Mesendoderm (in vitro differentiated cells): ENCODE measurements at regions not wholly inside any gene's neighbourhood (a gene's known extent, or its start where the extent isn't known, plus 50 kb on each side); places are given as distances from the start of the nearest gene placed in this dataset.
A peak's percentile ranks its signal among the peaks of the same experiment; 100 is the strongest.

Experiments used
- DNase-seq: peaks from one replicate; pipeline ENCODE4 v3.0.0; 2013
- H2AK5ac ChIP-seq: 2 replicates; pipeline ENCODE4 v1.6.1; 2013; ENCODE audit warnings: low read length, inconsistent platforms
- H2BK120ac ChIP-seq: 2 replicates; pipeline ENCODE4 v1.6.1; 2013; ENCODE audit warnings: low read depth, mild to moderate bottlenecking, low read length, moderate library complexity, mixed read lengths
- H2BK15ac ChIP-seq: replicated peaks from 2 replicates; pipeline ENCODE4 v1.6.1; 2013; ENCODE audit warnings: low read depth, mild to moderate bottlenecking, moderate library complexity
- H2BK5ac ChIP-seq: 2 replicates; pipeline ENCODE4 v1.6.1; 2013; ENCODE audit warnings: low read length, inconsistent platforms
- H3K18ac ChIP-seq: 2 replicates; pipeline ENCODE4 v1.6.1; 2013; ENCODE audit warnings: mild to moderate bottlenecking, low read length, mixed read lengths
- H3K23ac ChIP-seq: one replicate; pipeline ENCODE4 v1.6.1; 2013; ENCODE audit warnings: low read length
- H3K27ac ChIP-seq: 2 replicates; pipeline ENCODE4 v1.5.1; 2013; ENCODE audit warnings: low read depth, mild to moderate bottlenecking, inconsistent platforms, low read length, moderate library complexity
- H3K27me3 ChIP-seq: 2 replicates; pipeline ENCODE4 v1.6.1; 2013; ENCODE audit warnings: low read length, control low read depth, mild to moderate bottlenecking, inconsistent platforms; ENCODE audit not compliant: insufficient read depth, poor library complexity
- H3K36me3 ChIP-seq: 2 replicates; pipeline ENCODE4 v1.6.1; 2013; ENCODE audit warnings: low read length, inconsistent platforms; ENCODE audit not compliant: control insufficient read depth, insufficient read depth
- H3K4ac ChIP-seq: one replicate; pipeline ENCODE4 v1.6.1; 2013; ENCODE audit warnings: low read depth, mild to moderate bottlenecking, low read length, moderate library complexity
- H3K4me1 ChIP-seq: 2 replicates; pipeline ENCODE4 v1.6.1; 2013; ENCODE audit warnings: low read depth, low read length, inconsistent platforms; ENCODE audit not compliant: control insufficient read depth
- H3K4me2 ChIP-seq: 2 replicates; pipeline ENCODE4 v1.6.1; 2013; ENCODE audit warnings: low read length
- H3K4me3 ChIP-seq: 2 replicates; pipeline ENCODE4 v1.5.1; 2013; ENCODE audit warnings: mild to moderate bottlenecking, low read length
- H3K56ac ChIP-seq: one replicate; pipeline ENCODE4 v1.6.1; 2013; ENCODE audit warnings: low read length
- H3K79me1 ChIP-seq: 2 replicates; pipeline ENCODE4 v1.6.1; 2013; ENCODE audit warnings: low read length, inconsistent platforms
- H3K79me2 ChIP-seq: 2 replicates; pipeline ENCODE4 v1.6.1; 2013; ENCODE audit warnings: mild to moderate bottlenecking, low read length; ENCODE audit not compliant: control insufficient read depth, insufficient read depth
- H3K9ac ChIP-seq: 2 replicates; pipeline ENCODE4 v1.6.1; 2013; ENCODE audit warnings: low read length, inconsistent platforms
- H4K5ac ChIP-seq: one replicate; pipeline ENCODE4 v1.6.1; 2013; ENCODE audit warnings: low read length
- H4K8ac ChIP-seq: one replicate; pipeline ENCODE4 v1.6.1; 2013; ENCODE audit warnings: low read depth, mild to moderate bottlenecking, control low read depth, low read length, moderate library complexity
- WGBS: extraction: QIAGEN DNeasy Blood & Tissue Kit; methylation state at CpG from one replicate; pipeline ENCODE4 v1.1.7; 2013; ENCODE audit warnings: low lambda C conversion rate, missing lambda C conversion rate; ENCODE audit not compliant: insufficient coverage; ENCODE audit errors: extremely low coverage; 5-methylcytosine and 5-hydroxymethylcytosine counted together

DNA sequence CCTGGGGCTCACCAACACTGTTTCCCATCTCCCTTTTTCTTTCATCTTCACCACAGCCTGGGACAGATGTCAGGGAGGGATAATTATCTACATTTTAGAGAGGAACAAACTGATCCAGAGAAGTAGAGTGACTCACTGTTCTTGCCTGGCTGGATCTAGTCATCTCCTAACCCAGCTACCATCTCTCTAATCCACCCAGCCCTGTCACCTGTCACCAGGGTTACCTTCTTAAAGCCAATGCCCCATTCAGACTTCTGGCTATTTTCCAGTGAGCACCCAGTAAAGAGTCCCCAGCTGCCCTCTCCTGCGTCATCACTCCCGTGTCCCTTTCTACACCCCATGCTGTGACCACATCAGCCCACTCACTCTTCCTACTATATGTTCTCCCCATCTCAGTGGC, 68.4 kb upstream of the DUSP5 start:
- Histone ChIP-seq H3K56ac (no peak overlapping the region), H2BK120ac (no peak overlapping the region), H3K36me3 (no peaks in the 10 kb centered on the region), H2AK5ac (no peak overlapping the region), H3K4me1 (no peaks in the 10 kb centered on the region), H3K4me3 (no peak overlapping the region), H3K4ac (no peak overlapping the region), H3K18ac (no peak overlapping the region), H3K9ac (no peak overlapping the region), H3K27ac (no peak overlapping the region), H2BK5ac (no peak overlapping the region), H3K23ac (no peak overlapping the region), H4K5ac (no peak overlapping the region), H3K27me3 (no peaks in the 10 kb centered on the region), H3K79me2 (no peaks in the 10 kb centered on the region), H3K79me1 (no peaks in the 10 kb centered on the region), H3K4me2 (no peak overlapping the region), H4K8ac (no peak overlapping the region), H2BK15ac (no peak overlapping the region)
- DNase-seq = no peak
- WGBS = no CpG with 5 or more reads among the region's 2 CpGs

DNA sequence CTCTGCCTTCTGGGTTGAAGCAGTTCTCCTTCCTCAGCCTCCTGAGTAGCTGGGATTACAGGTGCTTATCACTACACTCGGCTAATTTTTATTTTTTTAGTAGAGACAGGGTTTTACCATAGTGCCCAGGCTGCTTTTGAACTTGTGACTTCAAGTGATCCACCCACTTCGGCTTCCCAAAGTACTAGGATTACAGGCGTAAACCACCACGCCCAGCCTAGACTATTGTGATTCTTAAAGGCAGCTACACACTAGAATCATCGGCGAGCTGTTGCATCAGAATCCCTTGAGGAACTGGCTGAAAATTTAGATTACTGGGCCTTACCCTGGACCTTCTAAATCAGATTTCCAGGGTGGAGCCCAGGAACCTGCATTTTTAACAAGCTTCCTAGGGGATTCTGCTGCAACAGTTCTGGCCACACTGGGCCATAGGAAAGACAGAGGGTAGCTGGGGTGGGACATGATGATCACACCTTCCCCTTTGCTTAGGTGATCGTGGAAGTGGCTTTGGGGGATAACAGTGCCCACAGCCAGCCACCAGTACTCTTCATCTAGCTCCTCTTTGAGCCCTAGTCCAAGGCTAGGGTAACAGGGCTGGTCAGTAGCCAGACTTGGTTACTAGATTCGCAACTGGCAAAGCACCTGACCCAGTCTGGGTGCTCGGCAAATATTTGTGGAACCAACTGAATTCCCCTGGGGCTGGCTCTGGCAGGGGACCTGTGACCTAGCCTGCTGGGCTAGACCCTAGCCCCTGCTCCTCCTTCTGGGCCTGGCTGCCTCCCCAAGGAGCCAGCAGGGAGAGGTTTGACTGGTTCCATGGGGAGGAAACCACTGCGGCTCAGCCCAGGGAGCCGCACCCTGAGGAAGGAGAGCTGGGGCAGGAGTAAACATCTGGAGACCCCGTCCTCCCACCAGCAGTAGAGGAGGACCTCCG, 67.1 kb upstream of the DUSP5 start:
- Histone ChIP-seq H3K27me3 (no peaks in the 10 kb centered on the region), H3K9ac (no peak overlapping the region), H2AK5ac (no peak overlapping the region), H3K4me1 (no peaks in the 10 kb centered on the region), H3K23ac (no peak overlapping the region), H4K8ac (no peak overlapping the region), H2BK120ac (no peak overlapping the region), H3K27ac (no peak overlapping the region), H3K36me3 (no peaks in the 10 kb centered on the region), H2BK15ac (no peak overlapping the region), H4K5ac (no peak overlapping the region), H3K4me3 (no peak overlapping the region), H3K4ac (no peak overlapping the region), H3K79me2 (no peaks in the 10 kb centered on the region), H3K79me1 (no peaks in the 10 kb centered on the region), H3K18ac (no peak overlapping the region), H3K56ac (no peak overlapping the region), H3K4me2 (no peak overlapping the region), H2BK5ac (no peak overlapping the region)
- DNase-seq = no peak
- no CpG with 5 or more reads among the region's 13 CpGs for WGBS

GRCh38 chr10:110431659-110432058, 66.0 kb upstream of the DUSP5 start:
- Histone ChIP-seq H4K8ac (no peak overlapping the region), H3K4me1 (no peaks in the 10 kb centered on the region), H3K9ac (no peak overlapping the region), H2BK15ac (no peak overlapping the region), H3K36me3 (no peaks in the 10 kb centered on the region), H3K27ac (no peak overlapping the region), H3K4me3 (no peak overlapping the region), H3K23ac (no peak overlapping the region), H4K5ac (no peak overlapping the region), H3K4me2 (no peak overlapping the region), H2BK120ac (no peak overlapping the region), H3K79me1 (no peaks in the 10 kb centered on the region), H3K4ac (no peak overlapping the region), H3K56ac (no peak overlapping the region), H3K27me3 (no peaks in the 10 kb centered on the region), H3K18ac (no peak overlapping the region), H2BK5ac (no peak overlapping the region), H2AK5ac (peak overlapping the region; percentile 32), H3K79me2 (no peaks in the 10 kb centered on the region)
- WGBS = no CpG with 5 or more reads among the region's 7 CpGs
- DNase-seq = no peak

- H3K27me3 ChIP-seq = no peaks in the 10 kb centered on the region
- H3K4ac ChIP-seq = no peak overlapping the region
- WGBS = no CpG with 5 or more reads among the region's 4 CpGs
- H3K9ac ChIP-seq = no peak overlapping the region
- H2BK15ac ChIP-seq = no peak overlapping the region
- no peak overlapping the region for H2BK5ac ChIP-seq
- H3K4me2 ChIP-seq = no peak overlapping the region
- no peak overlapping the region for H3K56ac ChIP-seq
- H3K79me2 ChIP-seq = no peaks in the 10 kb centered on the region
- no peaks in the 10 kb centered on the region for H3K79me1 ChIP-seq
- H2BK120ac ChIP-seq = no peak overlapping the region
- H3K23ac ChIP-seq = no peak overlapping the region
- DNase-seq = no peak
- H4K5ac ChIP-seq = no peak overlapping the region
- H3K4me3 ChIP-seq = no peak overlapping the region
- H3K36me3 ChIP-seq = no peaks in the 10 kb centered on the region
- no peak overlapping the region for H2AK5ac ChIP-seq
- H3K18ac ChIP-seq = no peak overlapping the region
- no peak overlapping the region for H3K27ac ChIP-seq
- no peak overlapping the region for H4K8ac ChIP-seq
- no peaks in the 10 kb centered on the region for H3K4me1 ChIP-seq
These were observed 65.6 kb upstream of the DUSP5 start for GRCh38 chr10:110432084-110432483.

DNA sequence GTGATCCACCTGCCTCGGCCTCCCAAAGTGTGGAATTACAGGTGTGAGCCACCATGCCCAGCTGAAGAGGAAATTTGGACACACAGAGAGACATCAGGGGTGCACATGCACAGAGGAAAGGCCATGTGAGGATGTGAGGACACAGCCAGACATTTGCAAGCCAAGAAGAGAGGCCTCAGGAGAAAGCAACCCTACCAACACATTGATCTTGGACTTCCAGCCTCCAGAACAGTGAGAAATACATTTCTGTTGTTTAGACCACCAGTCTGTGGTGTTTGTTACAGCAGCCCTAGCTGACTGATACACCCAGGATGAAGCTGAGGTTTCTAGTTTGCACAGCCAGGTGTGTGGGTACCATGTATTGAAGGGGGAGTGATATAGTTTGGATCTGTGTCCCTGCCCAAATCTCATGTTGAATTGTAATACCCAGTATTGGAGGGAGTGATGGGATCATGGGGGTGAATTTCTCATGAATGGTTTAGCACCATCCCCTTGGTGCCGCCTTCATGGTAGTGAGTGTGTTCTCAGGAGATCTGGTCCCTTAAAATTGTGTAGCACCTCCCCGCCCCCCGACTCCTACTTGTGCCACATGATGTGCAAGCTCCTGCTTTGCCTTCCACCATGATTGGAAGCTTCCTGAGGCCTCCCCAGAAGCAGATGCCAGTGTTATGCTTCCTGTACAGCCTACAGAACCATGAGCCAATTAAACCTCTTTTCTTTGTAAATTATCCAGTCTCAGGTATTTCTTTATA, 64.7 kb upstream of the DUSP5 start:
- no CpG with 5 or more reads among the region's 4 CpGs for WGBS
- Histone ChIP-seq H3K27me3 (no peaks in the 10 kb centered on the region), H3K27ac (no peak overlapping the region), H3K56ac (no peak overlapping the region), H3K4me3 (no peak overlapping the region), H2BK5ac (no peak overlapping the region), H3K4ac (no peak overlapping the region), H3K4me2 (no peak overlapping the region), H3K36me3 (no peaks in the 10 kb centered on the region), H3K18ac (no peak overlapping the region), H3K79me1 (no peaks in the 10 kb centered on the region), H3K79me2 (no peaks in the 10 kb centered on the region), H2BK15ac (no peak overlapping the region), H3K23ac (no peak overlapping the region), H2BK120ac (no peak overlapping the region), H4K8ac (no peak overlapping the region), H3K9ac (no peak overlapping the region), H4K5ac (no peak overlapping the region), H3K4me1 (peaks cover 3% of the 10 kb centered on the region), H2AK5ac (no peak overlapping the region)
- no peak for DNase-seq
